ENCODE measurements at regions not wholly inside any gene's neighbourhood (a gene's known extent, or its start where the extent isn't known, plus 50 kb on each side); places are given as distances from the start of the nearest gene placed in this dataset.

DNA sequence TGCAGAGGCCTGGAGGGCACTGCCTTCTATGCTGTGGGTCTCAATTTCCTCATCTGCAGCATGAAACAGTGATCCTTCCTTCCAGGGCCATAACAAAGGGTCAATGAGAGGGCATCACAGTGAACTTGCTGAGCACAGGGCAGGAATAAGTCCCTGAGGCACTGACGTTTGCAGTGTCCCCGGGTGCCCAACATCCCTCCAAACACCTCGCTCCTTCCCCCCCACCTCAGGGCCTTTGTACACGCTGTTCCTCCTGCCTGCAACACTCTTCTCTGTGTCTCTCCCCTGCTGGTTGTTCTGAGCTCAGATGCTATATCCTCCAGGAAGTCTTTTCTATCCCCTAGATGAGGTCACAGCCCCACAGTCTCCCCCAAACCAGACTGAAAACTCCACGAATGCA lies 59.7 kb upstream of the TCF20 start:
- TF ChIP-seq EZH2 (IDR thresholded peaks at IDR 0.05; ENCODE audit: low read length) = no peak
- TF ChIP-seq, protein P1, sequence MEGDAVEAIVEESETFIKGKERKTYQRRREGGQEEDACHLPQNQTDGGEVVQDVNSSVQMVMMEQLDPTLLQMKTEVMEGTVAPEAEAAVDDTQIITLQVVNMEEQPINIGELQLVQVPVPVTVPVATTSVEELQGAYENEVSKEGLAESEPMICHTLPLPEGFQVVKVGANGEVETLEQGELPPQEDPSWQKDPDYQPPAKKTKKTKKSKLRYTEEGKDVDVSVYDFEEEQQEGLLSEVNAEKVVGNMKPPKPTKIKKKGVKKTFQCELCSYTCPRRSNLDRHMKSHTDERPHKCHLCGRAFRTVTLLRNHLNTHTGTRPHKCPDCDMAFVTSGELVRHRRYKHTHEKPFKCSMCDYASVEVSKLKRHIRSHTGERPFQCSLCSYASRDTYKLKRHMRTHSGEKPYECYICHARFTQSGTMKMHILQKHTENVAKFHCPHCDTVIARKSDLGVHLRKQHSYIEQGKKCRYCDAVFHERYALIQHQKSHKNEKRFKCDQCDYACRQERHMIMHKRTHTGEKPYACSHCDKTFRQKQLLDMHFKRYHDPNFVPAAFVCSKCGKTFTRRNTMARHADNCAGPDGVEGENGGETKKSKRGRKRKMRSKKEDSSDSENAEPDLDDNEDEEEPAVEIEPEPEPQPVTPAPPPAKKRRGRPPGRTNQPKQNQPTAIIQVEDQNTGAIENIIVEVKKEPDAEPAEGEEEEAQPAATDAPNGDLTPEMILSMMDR (optimal IDR thresholded peaks at IDR 0.05 in 1 of 3, IDR thresholded peaks at IDR 0.05 in 1 of 3, conservative IDR thresholded peaks at IDR 0.05 in 1 of 3; ENCODE audit: extremely low read depth in 1 of 3, insufficient read depth in 2 of 3, low read length in 3 of 3) = no peak
- dilution Hi-C loops (cut with MboI; ENCODE audit: extremely low pct_ligation_motif_present, low sequenced_read_pairs) = no loop called here
- H4K20me1 ChIP-seq (ENCODE audit: control insufficient read depth, extremely low read depth, insufficient read depth, low read length) = no peaks in the 10 kb centered on the region

DNA sequence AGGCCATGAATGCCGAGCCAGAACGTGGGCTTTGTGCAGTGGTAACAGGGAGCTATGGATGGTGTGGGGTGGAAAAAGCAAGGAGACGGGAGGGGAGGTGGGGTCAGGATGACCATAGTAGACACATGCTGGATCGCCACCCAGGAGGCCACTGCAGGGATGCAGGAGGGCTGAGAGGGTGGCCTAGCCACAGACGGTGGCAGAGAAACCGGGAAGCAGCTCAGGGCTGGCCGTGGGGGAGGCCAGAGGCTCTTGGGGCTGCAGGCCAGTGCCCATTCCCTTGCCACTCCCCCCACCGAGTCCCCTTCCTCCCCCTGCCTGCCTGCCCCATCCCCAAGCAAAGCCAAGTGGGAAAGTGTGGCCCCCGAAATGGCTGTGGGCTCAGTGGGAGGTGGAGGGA lies 59.1 kb upstream of the TCF20 start:
- Histone ChIP-seq H4K20me1 (ENCODE audit: control insufficient read depth, extremely low read depth, insufficient read depth, low read length) (no peaks in the 10 kb centered on the region), H3K27me3 (ENCODE audit: control insufficient read depth, extremely low read depth, insufficient read depth, low read length) (peaks cover 35% of the 10 kb centered on the region), H3K79me2 (ENCODE audit: control insufficient read depth, insufficient read depth, low read length) (no peaks in the 10 kb centered on the region), H3K9me1 (ENCODE audit: control insufficient read depth, extremely low read depth, insufficient read depth, low read length) (no peaks in the 10 kb centered on the region), H3K4me1 (ENCODE audit: control insufficient read depth, extremely low read depth, insufficient read depth, low read length) (peaks cover 5% of the 10 kb centered on the region), H3K27ac (ENCODE audit: control insufficient read depth, insufficient read depth, low read length) (no peak overlapping the region), H3K4me2 (ENCODE audit: control insufficient read depth, extremely low read depth, insufficient read depth, low read depth, low read length) (no peak overlapping the region), H3K9ac (ENCODE audit: control insufficient read depth, extremely low read depth, insufficient read depth, low read length) (no peak overlapping the region), H3K4me3 (ENCODE audit: control insufficient read depth in 2 of 3, extremely low read depth in 1 of 3, insufficient read depth in 2 of 3, low read depth in 1 of 3, low read length in 3 of 3) (no peak overlapping the region), H3K9me3 (ENCODE audit: control insufficient read depth, low read depth, low read length) (no peaks in the 10 kb centered on the region), H3K36me3 (ENCODE audit: control insufficient read depth in 2 of 2, extremely low read depth in 1 of 2, insufficient read depth in 2 of 2, low read length in 2 of 2) (no peaks in the 10 kb centered on the region), H2AFZ (ENCODE audit: control insufficient read depth, low read length) (no peak overlapping the region)
- TF ChIP-seq EZH2 (IDR thresholded peaks at IDR 0.05; ENCODE audit: low read length) = no peak
- TF ChIP-seq, protein P1 (optimal IDR thresholded peaks at IDR 0.05 in 1 of 3, IDR thresholded peaks at IDR 0.05 in 1 of 3, conservative IDR thresholded peaks at IDR 0.05 in 1 of 3; ENCODE audit: extremely low read depth in 1 of 3, insufficient read depth in 2 of 3, low read length in 3 of 3) = no peak
- dilution Hi-C loops (cut with MboI; ENCODE audit: extremely low pct_ligation_motif_present, low sequenced_read_pairs) = no loop called here
- no peak for FAIRE-seq
- no peak for DNase-seq (ENCODE audit: low read depth, low spot score)

More for the DNA sequence above, 59.7 kb upstream of the TCF20 start:
- Histone ChIP-seq H3K27me3 (ENCODE audit: control insufficient read depth, extremely low read depth, insufficient read depth, low read length) (peaks cover 41% of the 10 kb centered on the region), H2AFZ (ENCODE audit: control insufficient read depth, low read length) (no peak overlapping the region), H3K4me2 (ENCODE audit: control insufficient read depth, extremely low read depth, insufficient read depth, low read depth, low read length) (no peak overlapping the region), H3K4me3 (ENCODE audit: control insufficient read depth in 2 of 3, extremely low read depth in 1 of 3, insufficient read depth in 2 of 3, low read depth in 1 of 3, low read length in 3 of 3) (no peak overlapping the region), H3K36me3 (ENCODE audit: control insufficient read depth in 2 of 2, extremely low read depth in 1 of 2, insufficient read depth in 2 of 2, low read length in 2 of 2) (no peaks in the 10 kb centered on the region), H3K9ac (ENCODE audit: control insufficient read depth, extremely low read depth, insufficient read depth, low read length) (no peak overlapping the region), H3K4me1 (ENCODE audit: control insufficient read depth, extremely low read depth, insufficient read depth, low read length) (peaks cover 3% of the 10 kb centered on the region), H3K9me3 (ENCODE audit: control insufficient read depth, low read depth, low read length) (no peaks in the 10 kb centered on the region), H3K79me2 (ENCODE audit: control insufficient read depth, insufficient read depth, low read length) (no peaks in the 10 kb centered on the region), H3K9me1 (ENCODE audit: control insufficient read depth, extremely low read depth, insufficient read depth, low read length) (no peaks in the 10 kb centered on the region), H3K27ac (ENCODE audit: control insufficient read depth, insufficient read depth, low read length) (no peak overlapping the region)
- FAIRE-seq (no peak), DNase-seq (ENCODE audit: low read depth, low spot score) (no peak)
